Femur (tissue), 1 donor: ENCODE measurements at regions not wholly inside any gene's neighbourhood (a gene's known extent, or its start where the extent isn't known, plus 50 kb on each side); places are given as distances from the start of the nearest gene placed in this dataset.
A peak's percentile ranks its signal among the peaks of the same experiment; 100 is the strongest.

Experiments
- DNase-seq: peaks from one replicate; pipeline ENCODE4 v3.0.0-alpha.2; 2017

DNA sequence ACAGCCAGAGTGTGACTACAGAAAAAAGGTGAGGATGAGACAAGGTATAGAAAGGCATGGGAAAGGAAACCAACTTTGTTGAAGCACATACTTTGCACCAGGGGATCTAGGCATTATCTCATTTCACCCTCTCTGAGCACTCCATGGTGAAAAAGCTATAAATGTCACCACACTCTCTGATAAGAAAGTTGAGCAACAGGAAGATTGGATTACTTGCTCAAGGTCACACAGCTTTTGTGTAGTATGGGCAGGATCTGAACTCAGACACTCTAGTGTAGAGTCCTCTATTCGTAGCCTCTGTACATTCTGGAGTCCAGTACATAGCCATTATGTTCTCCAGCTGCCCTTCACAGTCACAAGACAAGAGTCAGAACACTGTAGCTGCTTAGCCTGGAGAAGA lies 163.4 kb upstream of the SEMA6D start:
- DNase-seq, result no peak

DNA sequence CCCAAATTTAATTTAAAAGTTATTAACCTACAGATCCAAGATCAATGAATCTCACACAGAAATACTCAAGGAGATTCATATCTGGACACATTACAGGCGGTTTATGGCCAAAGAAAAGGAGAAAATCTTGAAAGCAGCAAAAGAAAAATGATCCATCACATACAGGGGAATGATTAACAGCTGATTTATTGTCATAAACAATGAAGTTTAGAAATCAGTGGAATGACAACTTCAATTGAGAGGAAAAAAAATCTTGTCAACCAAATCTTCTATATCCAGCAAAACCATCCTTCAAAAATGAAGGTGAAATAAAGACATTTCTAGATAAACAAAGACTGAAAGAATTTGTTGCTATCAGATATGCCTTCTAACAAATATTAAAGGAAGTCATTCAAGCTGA lies 156.2 kb upstream of the SEMA6D start:
- no peak for DNase-seq

DNA sequence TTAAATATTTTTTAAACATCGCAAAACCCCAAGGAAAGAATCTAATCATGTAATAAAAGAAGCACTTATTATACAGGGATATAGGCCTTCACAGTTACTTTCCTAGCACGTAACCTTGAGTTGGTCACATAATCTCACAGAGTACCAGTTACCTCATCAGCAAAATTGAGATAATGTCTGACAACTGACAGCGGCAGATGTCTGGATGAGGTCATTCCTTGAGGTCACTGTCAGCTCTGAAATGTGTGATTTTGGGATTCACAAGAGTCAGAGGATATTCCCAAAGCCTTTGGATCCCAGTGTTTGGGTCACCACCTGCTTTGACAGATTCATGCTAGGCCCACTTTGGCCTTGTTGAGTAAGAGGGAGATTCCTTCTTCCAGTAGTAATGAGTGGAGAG lies 151.4 kb upstream of the SEMA6D start:
- DNase-seq, result no peak

DNA sequence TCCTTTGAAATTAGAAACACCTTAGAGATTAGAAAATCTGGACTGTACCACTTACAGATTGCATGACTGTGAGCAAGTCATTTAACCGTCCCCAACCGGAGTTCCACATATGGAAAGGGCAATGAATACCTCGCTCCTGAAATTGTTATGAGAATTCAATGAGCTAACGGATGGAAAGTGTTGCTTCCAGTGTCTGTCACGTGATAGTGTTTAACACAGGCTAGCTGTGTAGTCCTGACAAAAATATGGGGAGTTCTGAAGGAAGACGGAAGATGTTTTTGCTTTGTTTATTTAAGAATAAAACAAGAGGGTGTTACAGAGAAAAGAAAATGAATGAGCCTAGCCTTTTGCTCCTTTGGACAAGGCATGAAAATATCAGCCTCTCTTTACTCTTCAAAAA lies 150.7 kb upstream of the SEMA6D start:
- DNase-seq, result no peak

DNA sequence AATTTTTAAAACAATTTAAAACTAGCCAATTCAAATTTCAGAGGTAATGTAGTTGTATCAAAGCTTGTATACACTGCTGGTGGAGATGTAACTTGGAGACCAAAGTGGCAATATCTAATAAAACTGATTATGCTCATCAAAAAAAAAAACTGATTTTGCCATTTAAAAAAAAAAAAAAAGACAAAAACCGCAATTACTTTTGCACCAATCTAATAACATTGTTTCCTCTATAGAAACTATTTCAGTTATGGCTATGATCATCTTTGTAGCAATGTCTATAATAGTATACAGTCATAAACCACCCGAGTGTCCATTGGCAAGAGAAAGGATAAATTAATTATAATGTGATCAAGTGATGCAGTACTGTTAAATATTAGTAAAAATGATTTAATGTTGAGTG lies 149.3 kb upstream of the SEMA6D start:
- no peak for DNase-seq

DNA sequence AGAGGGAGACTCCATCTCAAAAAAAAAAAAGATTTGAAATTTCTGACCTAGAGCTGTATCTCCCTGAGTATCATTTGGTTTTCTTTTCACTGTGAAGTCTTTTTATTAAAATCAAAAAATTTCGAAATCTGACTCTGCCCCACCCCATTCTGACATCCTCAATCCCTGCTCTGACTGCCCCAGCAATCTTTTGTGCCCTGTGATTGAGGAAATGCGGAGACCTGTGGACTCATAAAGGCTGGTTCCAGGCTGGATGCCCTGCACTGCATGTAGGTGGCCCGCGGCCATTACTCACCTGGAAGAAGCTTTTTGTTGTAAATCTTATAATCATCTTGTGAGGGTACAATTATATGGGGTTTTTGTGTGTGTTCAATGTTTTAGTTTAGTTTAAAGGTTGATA lies 147.3 kb upstream of the SEMA6D start:
- no peak for DNase-seq

DNA sequence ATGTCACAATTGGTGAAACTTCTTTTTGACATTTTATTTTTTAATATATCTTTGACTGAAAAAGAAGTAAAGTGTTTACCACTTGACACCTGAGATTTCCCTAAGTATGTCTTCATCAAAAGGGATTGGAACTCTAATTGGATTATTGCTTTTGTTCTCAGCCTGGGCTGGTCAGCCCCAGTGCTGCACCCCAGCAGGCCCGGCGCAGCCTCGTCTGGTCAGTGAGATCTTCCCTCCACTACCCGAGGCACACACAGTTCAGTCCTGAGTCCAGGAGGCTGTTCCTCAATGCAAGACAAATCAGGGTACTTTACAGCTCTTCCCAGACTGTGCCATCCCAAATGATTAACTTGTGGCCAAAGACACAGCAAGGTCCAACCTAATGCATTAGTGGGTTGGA lies 146.9 kb upstream of the SEMA6D start:
- DNase-seq, result no peak

DNA sequence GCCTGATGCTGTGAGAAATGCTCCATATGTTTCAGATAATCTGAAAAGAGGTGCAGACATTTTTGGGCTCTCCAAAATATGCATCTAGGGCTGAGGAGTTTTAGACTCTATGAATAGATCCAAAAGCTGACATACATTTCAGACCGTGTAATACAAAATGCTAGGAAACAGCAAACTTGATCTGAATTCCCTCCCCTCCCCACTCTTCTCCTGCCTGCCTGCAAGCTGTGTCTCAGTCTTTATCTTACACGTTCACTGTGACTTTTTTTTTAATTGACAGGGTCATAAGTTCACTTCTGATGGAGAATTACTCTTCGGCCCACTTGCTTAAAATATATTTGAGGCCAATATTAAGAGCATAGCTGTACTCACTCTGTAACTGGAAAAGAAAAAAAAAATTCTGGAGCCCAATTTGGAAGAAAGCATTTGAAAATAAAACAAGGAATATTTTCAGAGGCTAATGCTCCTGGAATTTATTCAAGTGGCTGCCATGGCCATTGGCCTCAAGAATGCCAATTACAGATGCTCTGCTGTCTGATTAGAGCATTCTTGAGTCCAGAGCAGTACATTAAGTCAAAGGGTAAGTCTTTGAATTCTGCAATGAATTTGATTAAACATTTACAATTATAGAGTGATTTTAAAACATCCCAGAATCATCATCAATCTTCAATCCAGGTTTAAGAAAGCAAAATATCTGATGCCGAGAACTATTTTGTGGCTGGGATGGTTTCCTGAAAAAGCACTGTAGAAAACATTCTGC lies 146.2 kb upstream of the SEMA6D start:
- no peak for DNase-seq

DNA sequence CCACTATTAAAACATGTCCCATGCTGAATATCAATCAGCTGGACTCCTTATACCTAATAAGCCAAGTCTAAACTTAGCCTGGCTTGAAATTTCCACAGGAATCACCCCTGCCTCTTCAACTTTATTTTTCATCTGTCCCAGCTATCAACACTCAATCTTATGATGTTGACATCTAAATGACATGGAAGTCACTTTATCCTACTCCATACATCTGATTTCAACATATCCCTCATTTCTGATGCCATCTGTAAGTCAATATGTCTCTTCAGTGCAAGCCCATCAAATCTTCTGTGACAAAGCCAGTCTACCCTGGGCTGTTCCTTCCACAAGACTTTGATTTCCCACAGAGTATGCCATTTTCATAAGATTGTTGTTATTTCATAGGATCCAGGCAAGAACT lies 143.6 kb upstream of the SEMA6D start:
- DNase-seq, result no peak

DNA sequence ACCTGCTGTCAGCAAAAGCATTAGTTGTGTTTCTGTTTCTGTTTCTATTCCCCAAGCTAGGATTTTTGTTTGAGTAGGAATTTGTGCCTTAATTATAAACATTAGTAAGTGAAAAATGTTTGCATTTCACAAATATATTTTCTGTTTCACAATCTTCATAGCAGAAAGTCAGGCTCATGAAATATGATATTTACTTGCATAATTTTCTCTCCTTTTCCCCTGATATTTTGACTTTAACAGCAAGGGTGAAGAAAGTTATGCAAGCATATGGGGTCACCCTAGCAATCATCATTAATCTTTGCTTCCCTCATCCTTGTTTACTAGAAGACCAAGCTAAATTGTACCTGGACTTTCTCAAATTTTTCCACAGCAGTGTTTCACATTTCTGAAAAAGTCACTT lies 140.3 kb upstream of the SEMA6D start:
- DNase-seq, result no peak

DNA sequence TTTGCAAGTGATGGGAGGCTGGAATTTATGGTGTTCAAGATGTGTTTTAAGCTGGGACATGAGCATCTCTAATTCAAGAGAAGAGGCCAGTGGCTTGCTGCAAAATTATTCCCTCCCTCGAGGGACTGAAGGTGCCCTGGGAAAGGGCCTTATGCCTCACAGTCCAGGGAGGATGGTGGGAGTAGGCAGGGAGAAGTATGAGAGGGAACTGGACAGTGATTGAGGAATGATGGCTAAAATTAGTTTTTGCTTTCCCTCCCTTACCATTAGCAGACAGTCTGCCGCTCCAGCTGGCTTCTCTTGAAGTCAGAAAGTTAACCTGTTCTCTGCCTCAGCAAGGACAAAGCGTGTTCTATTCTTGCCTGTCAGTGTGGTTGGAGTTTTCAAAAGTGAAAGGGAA lies 139.8 kb upstream of the SEMA6D start:
- no peak for DNase-seq

DNA sequence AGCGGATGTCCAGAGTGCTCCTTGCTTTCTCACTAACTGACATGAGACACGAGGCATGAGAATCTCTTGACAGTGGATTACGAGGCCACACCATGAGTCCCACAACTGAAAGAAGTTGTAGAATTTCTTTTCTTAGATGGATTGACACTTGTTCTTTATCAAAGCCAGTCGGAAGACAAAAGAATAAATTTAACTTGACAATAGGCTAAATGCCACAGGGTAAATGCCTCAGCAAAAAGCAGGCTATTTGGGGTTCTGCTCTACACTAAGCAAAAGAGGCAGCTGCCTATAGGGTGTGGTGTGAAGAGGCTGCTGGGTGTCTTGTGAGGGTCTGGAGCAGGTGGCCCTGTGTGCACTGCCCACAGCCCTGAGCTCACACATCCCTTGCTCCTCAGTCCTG lies 135.1 kb upstream of the SEMA6D start:
- DNase-seq, result no peak

DNA sequence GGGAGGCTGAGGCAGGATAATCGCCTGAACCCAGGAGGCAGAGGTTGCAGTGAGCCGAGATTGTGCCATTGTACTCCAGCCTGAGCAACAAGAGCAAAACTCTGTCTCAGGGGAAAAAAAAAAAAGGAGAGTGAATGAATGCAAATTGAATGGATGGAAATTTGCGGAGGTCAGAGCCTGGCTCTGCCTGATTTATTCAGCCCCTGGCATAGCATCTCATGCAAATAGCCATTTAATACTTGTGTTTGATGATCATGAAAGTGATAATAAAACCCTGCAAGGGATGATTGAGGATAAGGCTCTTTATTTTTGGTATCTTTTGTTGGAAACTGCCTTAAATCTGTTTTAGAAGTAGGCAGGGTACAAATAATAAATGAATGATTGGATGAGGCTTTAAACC lies 133.0 kb upstream of the SEMA6D start:
- DNase-seq, result no peak

DNA sequence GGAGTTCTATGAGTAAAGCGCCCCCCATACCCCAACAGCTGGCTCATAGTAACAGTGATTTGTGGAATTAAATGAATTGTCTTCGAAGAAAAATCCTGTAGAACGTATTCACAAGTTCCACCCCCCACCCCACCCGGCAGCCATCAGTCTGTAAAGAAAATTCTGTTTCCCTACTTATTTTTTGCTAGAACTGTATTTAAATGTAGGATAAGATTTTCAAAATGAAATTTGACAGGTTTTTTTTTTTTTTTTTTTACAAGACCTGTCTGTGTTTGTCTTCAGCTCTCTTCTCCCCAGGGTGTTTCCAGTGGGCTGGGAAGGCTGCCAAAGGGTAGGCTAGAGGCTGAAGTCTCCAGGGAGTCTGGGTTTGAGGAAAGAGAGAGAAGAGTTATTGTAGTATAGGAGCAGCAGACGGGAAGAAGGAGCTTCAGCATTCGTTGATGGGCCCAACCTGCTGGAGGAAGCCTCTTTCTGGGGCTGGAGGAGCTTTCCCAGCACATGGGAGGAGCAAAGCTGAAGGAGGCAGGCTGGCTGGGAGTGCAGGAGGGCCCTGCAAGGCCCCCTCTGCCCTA lies 130.6 kb upstream of the SEMA6D start:
- DNase-seq, result peak; percentile 48

DNA sequence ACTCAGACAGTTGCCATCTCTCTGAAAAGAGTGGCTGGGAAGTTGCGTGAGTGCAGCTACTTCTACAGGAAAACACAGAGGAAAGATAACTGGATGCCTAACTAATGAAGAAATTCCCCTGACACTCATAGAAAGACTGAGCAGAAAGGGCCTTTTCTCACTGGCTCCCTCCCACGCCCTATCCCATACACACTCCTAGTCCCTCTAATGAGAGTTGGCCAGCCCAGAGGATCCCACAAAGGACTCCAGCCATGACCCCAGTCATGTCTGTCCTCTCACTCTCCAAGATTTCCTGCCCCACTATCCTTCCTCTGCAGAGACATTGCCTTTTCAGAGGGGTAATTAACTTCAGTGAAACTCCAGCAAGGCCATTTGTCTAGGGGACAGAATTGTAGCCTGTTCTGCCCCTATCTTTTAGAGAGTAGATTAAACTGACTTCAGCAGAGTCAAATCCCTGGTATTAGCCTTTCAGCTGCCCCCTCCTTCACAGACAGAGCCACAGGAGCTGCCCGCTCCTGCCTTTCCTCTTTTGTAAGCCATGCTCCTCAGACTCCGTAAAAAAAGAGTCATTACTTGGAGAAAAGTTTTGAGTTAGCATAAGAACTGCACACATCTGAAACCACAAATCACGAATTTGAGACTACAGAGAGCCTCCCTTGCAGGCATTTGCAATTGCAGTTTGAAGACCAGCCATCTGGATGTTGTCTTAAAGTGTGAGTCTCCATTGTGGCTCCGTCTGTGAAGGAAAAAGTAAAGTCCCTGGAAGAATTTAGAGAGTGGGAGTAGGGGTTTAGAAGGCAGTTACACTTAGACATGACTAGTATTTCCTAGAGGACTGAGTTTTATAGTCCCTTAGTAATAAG lies 129.1 kb upstream of the SEMA6D start:
- DNase-seq, result no peak

DNA sequence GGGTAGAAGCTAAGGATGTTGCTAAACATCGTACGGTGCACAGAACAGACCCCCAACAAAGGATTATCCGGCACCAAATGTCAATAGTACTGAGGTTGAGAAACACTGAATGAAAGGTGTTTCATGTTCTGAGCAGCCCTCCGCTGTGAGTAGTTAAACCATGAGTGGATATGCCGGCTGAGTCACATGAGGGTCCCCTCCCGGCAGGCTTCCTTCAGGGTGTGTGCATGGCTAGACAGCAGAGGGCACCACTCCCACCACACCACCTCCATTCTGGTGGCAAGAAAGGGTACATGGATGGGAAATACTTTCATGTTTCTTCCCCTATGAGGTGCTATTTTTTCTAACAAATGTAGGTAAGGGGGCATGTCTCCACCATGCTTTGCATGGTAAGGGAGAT lies 128.3 kb upstream of the SEMA6D start:
- DNase-seq, result no peak

DNA sequence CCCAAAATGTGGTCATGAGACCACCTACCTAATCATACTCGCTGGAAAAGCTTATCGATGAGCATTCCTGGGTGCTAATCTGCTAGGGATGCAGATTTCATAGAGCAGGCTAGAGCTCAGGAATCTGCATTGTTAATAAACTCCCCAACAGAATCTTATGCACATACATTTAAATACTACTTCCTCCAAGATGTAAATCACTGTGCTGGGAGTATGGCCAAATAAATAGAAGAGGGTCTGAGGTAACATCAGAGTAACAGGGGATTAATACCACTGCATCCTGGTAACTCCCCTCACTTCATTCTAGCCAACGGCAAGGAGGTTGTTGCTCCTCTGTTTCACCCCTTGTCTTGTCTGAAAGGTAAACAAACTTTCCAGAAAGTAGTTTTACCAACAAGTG lies 118.3 kb upstream of the SEMA6D start:
- DNase-seq, result no peak

DNA sequence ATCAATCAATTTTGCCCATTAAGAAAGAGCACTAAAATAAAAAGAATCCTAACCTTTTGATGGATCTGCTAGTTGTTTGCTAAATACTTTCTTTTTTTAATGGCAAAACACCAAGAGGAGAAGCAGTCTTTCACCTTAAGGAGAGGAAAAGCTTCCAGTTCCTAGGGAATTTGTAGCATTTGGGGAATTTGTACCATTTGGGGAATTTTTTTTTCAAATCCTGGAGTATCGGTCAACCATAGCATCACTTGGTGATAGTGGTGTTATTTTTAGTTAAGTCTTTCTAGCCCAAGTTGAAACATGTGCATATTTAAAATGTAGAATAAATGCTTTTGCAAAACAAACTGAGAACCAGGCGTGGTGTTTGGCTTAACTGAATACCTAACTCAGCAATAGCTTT lies 117.5 kb upstream of the SEMA6D start:
- DNase-seq, result no peak

DNA sequence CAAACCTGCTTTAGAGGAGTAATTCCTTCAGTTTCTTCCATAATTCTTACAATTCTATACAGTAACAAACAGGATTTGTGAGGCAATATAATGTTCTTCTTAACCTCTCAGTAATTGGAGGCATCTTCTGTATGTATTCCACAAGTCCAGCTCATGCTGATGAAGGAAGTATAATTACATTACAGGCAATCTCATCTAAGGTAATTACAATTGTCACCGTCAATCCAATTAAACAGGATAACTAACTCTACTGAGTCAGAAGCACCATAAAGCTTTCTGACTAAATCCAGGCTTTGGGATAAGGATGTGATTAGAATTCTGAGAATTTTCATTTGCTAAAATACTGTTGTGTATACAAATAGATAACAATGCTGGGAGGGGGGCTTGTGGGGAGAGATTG lies 115.2 kb upstream of the SEMA6D start:
- no peak for DNase-seq

DNA sequence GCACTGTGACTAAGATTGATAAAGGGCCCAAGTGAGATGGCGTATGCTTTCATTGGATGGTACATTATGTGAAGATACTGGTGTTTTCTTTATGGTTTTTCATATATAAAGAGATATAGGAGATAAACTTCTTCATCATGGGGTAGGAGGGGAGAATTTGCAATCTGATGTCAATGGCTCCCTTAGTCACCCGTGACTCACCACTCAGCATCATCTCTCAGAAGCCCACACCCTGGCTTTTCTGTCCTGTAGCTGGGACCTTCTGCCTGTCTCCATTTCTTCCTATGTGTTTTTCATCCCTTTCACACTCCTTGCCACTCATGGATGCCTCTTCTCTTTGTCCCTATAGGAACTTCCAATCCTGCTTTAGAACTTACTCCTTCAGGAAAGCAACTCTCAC lies 114.3 kb upstream of the SEMA6D start:
- no peak for DNase-seq

DNA sequence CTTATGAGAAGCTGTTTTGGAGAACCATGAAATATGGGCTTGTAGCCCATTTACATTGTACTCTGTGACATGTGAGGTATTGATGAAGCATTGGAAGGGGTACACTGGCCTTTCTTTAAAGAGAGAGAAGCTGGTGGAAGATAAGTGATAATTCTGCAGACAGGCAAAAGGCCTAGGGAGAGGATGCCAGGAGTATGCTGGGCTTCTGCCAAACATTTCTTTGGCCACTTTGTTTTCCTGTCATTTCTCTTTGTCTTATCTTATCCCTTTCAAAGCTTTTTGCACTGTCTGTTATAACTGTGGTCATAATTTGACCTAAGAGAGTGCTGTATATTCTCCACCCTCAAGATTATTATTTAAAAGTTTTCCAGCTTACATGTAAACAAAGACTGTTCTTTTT lies 109.6 kb upstream of the SEMA6D start:
- no peak for DNase-seq

DNA sequence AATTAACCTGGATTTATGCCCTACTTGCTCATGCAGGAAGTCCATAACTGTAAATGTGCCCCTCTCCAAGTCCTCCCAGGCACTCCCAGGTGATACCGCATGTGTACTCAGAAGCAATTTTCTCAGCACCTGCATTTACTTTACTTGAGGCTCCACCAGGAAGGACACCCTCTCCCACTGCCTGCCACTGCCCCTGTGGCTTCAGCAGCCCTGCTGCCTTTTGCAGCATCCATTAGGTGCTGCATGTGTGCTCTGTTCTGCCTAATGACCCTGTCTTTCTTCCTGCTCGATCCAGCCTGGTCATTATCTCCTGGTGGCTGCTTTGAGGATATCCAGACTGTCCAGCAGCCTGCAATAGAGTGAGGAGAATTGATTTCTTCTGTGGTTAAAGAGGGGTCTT lies 107.6 kb upstream of the SEMA6D start:
- no peak for DNase-seq

DNA sequence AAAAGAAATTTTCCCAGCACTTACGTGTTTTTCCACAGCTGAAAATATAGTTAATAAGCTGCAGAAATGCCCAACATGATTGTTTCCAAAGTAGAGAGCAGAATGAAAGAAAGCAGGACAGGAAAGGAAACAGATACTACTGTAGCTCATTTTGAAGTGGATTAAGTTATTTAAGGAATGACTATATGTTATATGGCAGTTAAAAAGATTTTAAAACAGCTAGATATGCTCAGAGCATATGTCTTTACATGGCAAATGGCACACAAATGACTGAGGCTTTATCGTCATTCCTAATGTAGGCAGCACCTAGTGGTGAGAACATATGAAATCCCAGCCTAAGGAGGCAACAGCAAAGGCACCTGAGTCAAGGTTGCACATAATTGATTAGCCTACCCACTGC lies 106.6 kb upstream of the SEMA6D start:
- no peak for DNase-seq

DNA sequence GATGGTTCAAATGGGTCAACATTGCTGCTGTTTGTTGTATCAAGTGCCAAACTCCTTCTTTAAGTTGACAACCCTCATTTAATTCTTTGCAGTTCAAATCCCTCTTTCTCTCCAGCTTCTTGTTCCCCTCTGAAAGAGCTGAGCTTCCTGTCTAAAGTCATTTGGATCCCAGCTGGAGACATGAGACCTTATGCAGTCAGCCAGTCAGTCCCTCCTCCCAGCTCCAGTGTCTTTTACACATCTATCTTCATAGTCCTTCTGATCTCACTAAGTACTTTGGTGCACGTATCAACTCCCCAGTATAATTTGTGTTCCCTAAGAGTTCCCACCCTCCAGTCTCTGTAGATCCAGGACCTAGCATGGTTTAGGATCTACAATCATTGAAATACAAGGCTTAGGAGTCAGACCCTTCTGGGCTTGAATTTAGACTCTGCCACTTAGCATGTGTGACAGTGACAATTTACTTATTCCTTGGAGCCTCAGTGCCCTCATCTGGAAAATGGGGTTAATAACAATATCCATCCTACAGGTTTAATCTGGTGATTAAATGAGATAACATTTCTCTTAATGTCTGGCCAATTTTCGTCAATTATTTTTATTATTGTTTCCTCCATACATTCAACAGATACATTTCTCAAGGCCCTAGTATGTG lies 102.8 kb upstream of the SEMA6D start:
- no peak for DNase-seq
